Thoracic aorta (tissue), 2 donors: ENCODE measurements at regions not wholly inside any gene's neighbourhood (a gene's known extent, or its start where the extent isn't known, plus 50 kb on each side); places are given as distances from the start of the nearest gene placed in this dataset.

Source experiments
- ATAC-seq: fragments of 150-250 bp; one replicate; pipeline ENCODE4 v1.8.0; 2017; ENCODE audit warnings: low read depth; ENCODE audit not compliant: insufficient number of reproducible peaks, low FRiP score
- DNase-seq: peaks from one replicate; pipeline ENCODE4 v3.0.0-alpha.2; 2020; ENCODE audit warnings: low spot score
- H3K27ac ChIP-seq, 2 donors: fragments of 200-600 bp; sonication (generic); 1 replicate in 1 of 2; 2 replicates in 1 of 2; pipeline ENCODE4 v1.5.1; 2016; ENCODE audit warnings: mild to moderate bottlenecking in 2 of 2, moderate library complexity in 2 of 2
- H3K27me3 ChIP-seq: fragments of 200-600 bp; sonication (generic); replicated peaks from 2 replicates; pipeline ENCODE4 v1.6.0; 2016; ENCODE audit warnings: mild to moderate bottlenecking; ENCODE audit not compliant: insufficient read depth
- H3K36me3 ChIP-seq: fragments of 200-600 bp; sonication (generic); one replicate; pipeline ENCODE4 v1.5.1; 2016
- H3K4me1 ChIP-seq, 2 donors: fragments of 200-600 bp; sonication (generic); 1 replicate in 1 of 2; 2 replicates in 1 of 2; pipeline versions ENCODE4 v1.5.1 to v1.6.0; 2016; ENCODE audit warnings: low read depth in 2 of 2, mild to moderate bottlenecking in 1 of 2; ENCODE audit not compliant: control insufficient read depth in 1 of 2
- H3K4me3 ChIP-seq: fragments of 200-600 bp; sonication (generic); 2 replicates; pipeline ENCODE4 v1.5.1; 2016; ENCODE audit warnings: mild to moderate bottlenecking
- H3K9me3 ChIP-seq: fragments of 200-600 bp; sonication (generic); 2 replicates; pipeline ENCODE4 v1.5.1; 2016
- CTCF ChIP-seq: fragments of 200-600 bp; sonication (generic); IDR thresholded peaks from one replicate; pipeline ENCODE4 v1.5.1; 2019; ENCODE audit warnings: antibody characterized with exemption

- no peak for TF ChIP-seq CTCF
- ATAC-seq: no peak
- DNase-seq: no peak
- Histone ChIP-seq H3K4me1 (no peaks in the 10 kb centered on the region), H3K36me3 (no peaks in the 10 kb centered on the region), H3K27me3 (no peaks in the 10 kb centered on the region), H3K27ac (no peak overlapping the region), H3K9me3 (no peaks in the 10 kb centered on the region), H3K4me3 (no peak overlapping the region)
These were observed 205.5 kb upstream of the SEMA3D start for GRCh38 chr7:85392326-85392725.

GRCh38 chr7:85386460-85386859 is 199.6 kb upstream of the SEMA3D start:
- no peak for DNase-seq
- Histone ChIP-seq H3K4me3 (no peak overlapping the region), H3K9me3 (no peaks in the 10 kb centered on the region), H3K4me1 (no peaks in the 10 kb centered on the region), H3K36me3 (no peaks in the 10 kb centered on the region), H3K27ac (no peak overlapping the region), H3K27me3 (no peaks in the 10 kb centered on the region)
- TF ChIP-seq CTCF: no peak
- no peak for ATAC-seq

- ATAC-seq (no peak), DNase-seq (no peak)
- no peak overlapping the region for H3K4me3 ChIP-seq
- H3K27me3 ChIP-seq: no peaks in the 10 kb centered on the region
- H3K4me1 ChIP-seq: no peaks in the 10 kb centered on the region
- H3K27ac ChIP-seq: no peak overlapping the region
- no peaks in the 10 kb centered on the region for H3K36me3 ChIP-seq
- H3K9me3 ChIP-seq: no peaks in the 10 kb centered on the region
- no peak for TF ChIP-seq CTCF
These were observed 197.5 kb upstream of the SEMA3D start for GRCh38 chr7:85384392-85384791.

- H3K4me1 ChIP-seq: no peaks in the 10 kb centered on the region
- no peak for ATAC-seq
- no peaks in the 10 kb centered on the region for H3K36me3 ChIP-seq
- no peaks in the 10 kb centered on the region for H3K27me3 ChIP-seq
- H3K4me3 ChIP-seq: no peak overlapping the region
- no peak overlapping the region for H3K27ac ChIP-seq
- DNase-seq: no peak
- H3K9me3 ChIP-seq: no peaks in the 10 kb centered on the region
- TF ChIP-seq CTCF: no peak
These were observed 194.4 kb upstream of the SEMA3D start for GRCh38 chr7:85381212-85381611.

- no peaks in the 10 kb centered on the region for H3K36me3 ChIP-seq
- no peak for TF ChIP-seq CTCF
- no peaks in the 10 kb centered on the region for H3K27me3 ChIP-seq
- H3K27ac ChIP-seq: no peak overlapping the region
- DNase-seq (no peak), ATAC-seq (no peak)
- H3K4me1 ChIP-seq: no peaks in the 10 kb centered on the region
- no peak overlapping the region for H3K4me3 ChIP-seq
- no peaks in the 10 kb centered on the region for H3K9me3 ChIP-seq
These were observed 189.7 kb upstream of the SEMA3D start for GRCh38 chr7:85376589-85376988.
